ENCODE measurements at regions not wholly inside any gene's neighbourhood (a gene's known extent, or its start where the extent isn't known, plus 50 kb on each side); places are given as distances from the start of the nearest gene placed in this dataset.

- Histone ChIP-seq H3K9ac (ENCODE audit: insufficient read length, low read depth) (no peak overlapping the region), H3K27me3 (ENCODE audit: insufficient read depth, insufficient read length) (no peaks in the 10 kb centered on the region), H3K4me3 (ENCODE audit: insufficient read length, low read depth) (no peak overlapping the region), H3K9me3 (ENCODE audit: insufficient read depth, low read length) (no peaks in the 10 kb centered on the region), H3K36me3 (ENCODE audit: insufficient read depth, insufficient read length, low read length) (no peaks in the 10 kb centered on the region), H3K4me1 (ENCODE audit: insufficient read depth, insufficient read length) (peaks cover 5% of the 10 kb centered on the region)
- TF ChIP-seq ZNF274 (IDR thresholded peaks at IDR 0.05; ENCODE audit: low read depth, low read length) (no peak), SUZ12 (IDR thresholded peaks at IDR 0.05; ENCODE audit: extremely low read depth, insufficient read depth, insufficient read length) (no peak), YY1 (IDR thresholded peaks at IDR 0.05; ENCODE audit: insufficient read depth, insufficient read length) (no peak)
- no peak for DNase-seq (ENCODE audit: low read depth, low spot score)
These were observed 141.0 kb upstream of the JUN start for GRCh38 chr1:58924821-58925220.

- H3K4me1 ChIP-seq (ENCODE audit: insufficient read depth, insufficient read length) = peaks cover 5% of the 10 kb centered on the region
These were observed 141.4 kb upstream of the JUN start for GRCh38 chr1:58925247-58925646.

GRCh38 chr1:58926152-58926551 lies 142.3 kb upstream of the JUN start:
- Histone ChIP-seq H3K27me3 (ENCODE audit: insufficient read depth, insufficient read length) (no peaks in the 10 kb centered on the region), H3K9me3 (ENCODE audit: insufficient read depth, low read length) (no peaks in the 10 kb centered on the region), H3K4me1 (ENCODE audit: insufficient read depth, insufficient read length) (peaks cover 5% of the 10 kb centered on the region), H3K9ac (ENCODE audit: insufficient read length, low read depth) (no peak overlapping the region), H3K36me3 (ENCODE audit: insufficient read depth, insufficient read length, low read length) (no peaks in the 10 kb centered on the region), H3K4me3 (ENCODE audit: insufficient read length, low read depth) (no peak overlapping the region)
- no peak for TF ChIP-seq YY1 (IDR thresholded peaks at IDR 0.05; ENCODE audit: insufficient read depth, insufficient read length)
- TF ChIP-seq ZNF274 (IDR thresholded peaks at IDR 0.05; ENCODE audit: low read depth, low read length) = no peak
- TF ChIP-seq SUZ12 (IDR thresholded peaks at IDR 0.05; ENCODE audit: extremely low read depth, insufficient read depth, insufficient read length) = no peak
- DNase-seq (ENCODE audit: low read depth, low spot score) = no peak

More at GRCh38 chr1:58925247-58925646, 141.4 kb upstream of the JUN start:
- TF ChIP-seq YY1 (IDR thresholded peaks at IDR 0.05; ENCODE audit: insufficient read depth, insufficient read length) = no peak
- no peak for TF ChIP-seq ZNF274 (IDR thresholded peaks at IDR 0.05; ENCODE audit: low read depth, low read length)
- no peak for TF ChIP-seq SUZ12 (IDR thresholded peaks at IDR 0.05; ENCODE audit: extremely low read depth, insufficient read depth, insufficient read length)
- Histone ChIP-seq H3K36me3 (ENCODE audit: insufficient read depth, insufficient read length, low read length) (no peaks in the 10 kb centered on the region), H3K9me3 (ENCODE audit: insufficient read depth, low read length) (no peaks in the 10 kb centered on the region), H3K27me3 (ENCODE audit: insufficient read depth, insufficient read length) (no peaks in the 10 kb centered on the region), H3K4me3 (ENCODE audit: insufficient read length, low read depth) (no peak overlapping the region), H3K9ac (ENCODE audit: insufficient read length, low read depth) (no peak overlapping the region)
- DNase-seq (ENCODE audit: low read depth, low spot score) = no peak

- Histone ChIP-seq H3K4me3 (ENCODE audit: insufficient read length, low read depth) (no peak overlapping the region), H3K27me3 (ENCODE audit: insufficient read depth, insufficient read length) (no peaks in the 10 kb centered on the region), H3K9ac (ENCODE audit: insufficient read length, low read depth) (no peak overlapping the region), H3K9me3 (ENCODE audit: insufficient read depth, low read length) (no peaks in the 10 kb centered on the region), H3K36me3 (ENCODE audit: insufficient read depth, insufficient read length, low read length) (no peaks in the 10 kb centered on the region), H3K4me1 (ENCODE audit: insufficient read depth, insufficient read length) (peaks cover 5% of the 10 kb centered on the region)
- TF ChIP-seq SUZ12 (IDR thresholded peaks at IDR 0.05; ENCODE audit: extremely low read depth, insufficient read depth, insufficient read length) = no peak
- no peak for TF ChIP-seq YY1 (IDR thresholded peaks at IDR 0.05; ENCODE audit: insufficient read depth, insufficient read length)
- no peak for TF ChIP-seq ZNF274 (IDR thresholded peaks at IDR 0.05; ENCODE audit: low read depth, low read length)
- DNase-seq (ENCODE audit: low read depth, low spot score) = no peak
These were observed 143.3 kb upstream of the JUN start for GRCh38 chr1:58927041-58927721.

- no peak for DNase-seq (ENCODE audit: low read depth, low spot score)
- H3K4me1 ChIP-seq (ENCODE audit: insufficient read depth, insufficient read length) = peaks cover 5% of the 10 kb centered on the region
- no peak for TF ChIP-seq ZNF274 (IDR thresholded peaks at IDR 0.05; ENCODE audit: low read depth, low read length)
- no peak for TF ChIP-seq SUZ12 (IDR thresholded peaks at IDR 0.05; ENCODE audit: extremely low read depth, insufficient read depth, insufficient read length)
- TF ChIP-seq YY1 (IDR thresholded peaks at IDR 0.05; ENCODE audit: insufficient read depth, insufficient read length) = no peak
- no peak overlapping the region for H3K4me3 ChIP-seq (ENCODE audit: insufficient read length, low read depth)
- no peaks in the 10 kb centered on the region for H3K36me3 ChIP-seq (ENCODE audit: insufficient read depth, insufficient read length, low read length)
- H3K9ac ChIP-seq (ENCODE audit: insufficient read length, low read depth) = no peak overlapping the region
- no peaks in the 10 kb centered on the region for H3K9me3 ChIP-seq (ENCODE audit: insufficient read depth, low read length)
- no peaks in the 10 kb centered on the region for H3K27me3 ChIP-seq (ENCODE audit: insufficient read depth, insufficient read length)
These were observed 143.9 kb upstream of the JUN start for GRCh38 chr1:58927722-58928085.

GRCh38 chr1:58928514-58928913 lies 144.7 kb upstream of the JUN start:
- no peak for DNase-seq (ENCODE audit: low read depth, low spot score)
- Histone ChIP-seq H3K27me3 (ENCODE audit: insufficient read depth, insufficient read length) (no peaks in the 10 kb centered on the region), H3K4me3 (ENCODE audit: insufficient read length, low read depth) (no peak overlapping the region), H3K36me3 (ENCODE audit: insufficient read depth, insufficient read length, low read length) (no peaks in the 10 kb centered on the region), H3K4me1 (ENCODE audit: insufficient read depth, insufficient read length) (peaks cover 9% of the 10 kb centered on the region), H3K9me3 (ENCODE audit: insufficient read depth, low read length) (no peaks in the 10 kb centered on the region), H3K9ac (ENCODE audit: insufficient read length, low read depth) (no peak overlapping the region)
- no peak for TF ChIP-seq ZNF274 (IDR thresholded peaks at IDR 0.05; ENCODE audit: low read depth, low read length)
- no peak for TF ChIP-seq YY1 (IDR thresholded peaks at IDR 0.05; ENCODE audit: insufficient read depth, insufficient read length)
- no peak for TF ChIP-seq SUZ12 (IDR thresholded peaks at IDR 0.05; ENCODE audit: extremely low read depth, insufficient read depth, insufficient read length)

GRCh38 chr1:58929671-58930325 lies 146.0 kb upstream of the JUN start:
- TF ChIP-seq SUZ12 (IDR thresholded peaks at IDR 0.05; ENCODE audit: extremely low read depth, insufficient read depth, insufficient read length) (no peak), ZNF274 (IDR thresholded peaks at IDR 0.05; ENCODE audit: low read depth, low read length) (no peak), YY1 (IDR thresholded peaks at IDR 0.05; ENCODE audit: insufficient read depth, insufficient read length) (no peak)
- no peak for DNase-seq (ENCODE audit: low read depth, low spot score)

More at GRCh38 chr1:58929671-58930325, 146.0 kb upstream of the JUN start:
- Histone ChIP-seq H3K36me3 (ENCODE audit: insufficient read depth, insufficient read length, low read length) (no peaks in the 10 kb centered on the region), H3K9ac (ENCODE audit: insufficient read length, low read depth) (no peak overlapping the region), H3K4me1 (ENCODE audit: insufficient read depth, insufficient read length) (peaks cover 9% of the 10 kb centered on the region), H3K27me3 (ENCODE audit: insufficient read depth, insufficient read length) (no peaks in the 10 kb centered on the region), H3K4me3 (ENCODE audit: insufficient read length, low read depth) (no peak overlapping the region), H3K9me3 (ENCODE audit: insufficient read depth, low read length) (no peaks in the 10 kb centered on the region)
